HG03066 (cell line): ENCODE measurements at regions not wholly inside any gene's neighbourhood (a gene's known extent, or its start where the extent isn't known, plus 50 kb on each side); places are given as distances from the start of the nearest gene placed in this dataset.

Experiments used
- ATAC-seq: cut with Tn5 transposase; IDR thresholded peaks from one replicate; pipeline ENCODE4 v1.9.1; 2021; ENCODE audit warnings: low read depth; ENCODE audit not compliant: unreplicated experiment

DNA sequence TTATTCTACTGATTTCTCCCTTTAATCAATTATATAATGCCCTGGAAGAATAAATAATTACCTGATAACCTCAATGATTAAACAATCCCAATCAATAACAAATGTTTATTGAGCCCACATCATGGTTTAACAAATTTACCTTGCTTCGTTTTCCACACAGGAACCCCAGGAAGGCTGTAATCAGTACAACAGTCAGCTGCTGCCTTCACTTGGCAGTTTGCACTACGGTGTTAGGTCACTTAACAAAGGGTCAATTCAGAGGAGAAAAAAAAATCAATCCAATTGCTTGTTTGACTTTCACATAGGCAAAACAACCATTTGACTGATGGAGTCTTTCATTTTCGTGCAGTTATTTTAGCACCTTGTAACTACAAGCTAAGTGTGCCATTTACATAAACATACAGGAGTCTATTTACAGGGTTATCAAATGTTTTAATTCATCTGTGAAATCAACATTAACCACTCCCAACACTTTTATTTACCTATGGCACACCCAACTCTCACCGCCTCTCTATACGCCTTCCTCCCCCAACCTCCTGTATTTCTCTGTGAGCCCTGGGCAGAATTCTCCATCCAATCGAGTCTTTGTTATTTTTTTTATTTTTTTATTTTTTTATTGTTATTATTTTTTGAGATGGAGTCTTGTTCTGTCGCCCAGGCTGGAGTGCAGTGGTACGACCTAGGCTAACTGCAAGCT lies 140.4 kb upstream of the TAB2 start:
- no peak for ATAC-seq

DNA sequence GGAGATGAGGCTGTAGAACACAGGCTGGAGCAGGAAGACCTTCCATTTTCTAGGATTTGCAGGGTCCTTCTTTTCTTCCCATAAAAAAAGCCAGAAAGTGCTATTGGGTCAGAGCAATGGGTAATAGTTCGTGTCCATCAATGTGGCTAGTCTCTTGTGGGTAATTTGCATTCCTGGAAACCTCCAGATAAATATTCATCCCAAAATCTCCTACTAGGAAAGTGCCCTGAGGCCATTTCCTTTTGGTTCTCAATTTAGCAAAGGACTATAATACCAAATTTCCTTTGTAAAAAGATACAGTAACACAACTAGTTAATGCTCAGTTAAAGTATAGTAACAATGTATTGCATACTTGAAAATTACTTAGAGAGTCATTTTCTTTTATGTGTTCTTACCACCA lies 138.1 kb upstream of the TAB2 start:
- no peak for ATAC-seq

DNA sequence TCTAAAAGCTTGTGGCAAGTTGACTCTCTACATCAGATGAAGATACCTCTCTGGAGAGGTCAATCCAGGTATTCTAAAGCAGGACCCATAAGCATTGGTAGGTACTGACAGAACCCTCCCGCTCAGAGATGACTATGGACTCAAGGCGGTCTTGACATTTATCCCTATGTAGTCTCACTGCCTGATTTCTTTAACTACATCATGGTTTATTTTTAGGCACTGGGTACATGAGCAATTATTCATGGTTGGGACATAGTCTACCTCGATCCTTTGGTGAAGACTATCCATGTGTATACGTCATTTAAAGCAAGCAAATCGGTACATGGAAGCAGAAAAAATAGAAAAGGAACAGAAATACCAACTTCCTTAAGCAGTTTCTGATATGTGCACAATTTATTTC lies 136.2 kb upstream of the TAB2 start:
- no peak for ATAC-seq

DNA sequence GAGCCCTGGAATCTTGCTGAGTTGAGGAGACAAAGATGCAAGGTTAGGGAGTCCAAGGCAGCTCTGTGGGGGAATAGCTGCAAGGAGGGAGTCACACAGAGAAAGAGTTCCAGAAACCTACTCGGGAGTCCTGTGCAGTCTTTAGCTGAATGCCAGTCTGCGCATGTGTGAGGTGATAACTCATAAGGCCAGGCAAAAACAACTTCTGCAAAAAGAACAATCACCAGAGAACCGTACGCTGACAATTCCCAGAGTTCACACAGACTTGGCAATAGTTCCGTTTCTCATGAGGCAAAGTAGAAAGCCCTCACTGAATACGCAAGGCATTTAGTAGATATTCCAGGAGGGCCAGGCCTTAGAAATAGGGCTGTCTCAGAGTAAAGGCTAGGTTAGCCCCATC lies 135.2 kb upstream of the TAB2 start:
- no peak for ATAC-seq

DNA sequence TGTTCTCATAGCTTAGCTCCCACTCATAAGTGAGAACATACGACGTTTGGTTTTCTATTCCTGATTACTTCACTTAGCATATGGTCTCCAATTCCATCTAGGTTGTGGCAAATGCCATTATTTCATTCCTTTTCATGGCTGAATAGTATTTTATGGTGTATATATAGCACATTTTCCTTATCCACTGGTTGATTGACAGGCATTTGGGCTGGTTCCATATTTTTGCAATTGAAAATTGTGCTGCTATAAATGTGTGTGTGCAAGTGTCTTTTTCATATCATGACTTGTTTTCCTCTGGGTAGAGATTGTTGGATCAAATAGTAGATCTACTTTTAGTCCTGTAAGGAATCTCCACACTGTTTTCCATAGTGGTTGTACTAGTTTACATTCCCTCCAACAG lies 133.0 kb upstream of the TAB2 start:
- ATAC-seq = no peak

DNA sequence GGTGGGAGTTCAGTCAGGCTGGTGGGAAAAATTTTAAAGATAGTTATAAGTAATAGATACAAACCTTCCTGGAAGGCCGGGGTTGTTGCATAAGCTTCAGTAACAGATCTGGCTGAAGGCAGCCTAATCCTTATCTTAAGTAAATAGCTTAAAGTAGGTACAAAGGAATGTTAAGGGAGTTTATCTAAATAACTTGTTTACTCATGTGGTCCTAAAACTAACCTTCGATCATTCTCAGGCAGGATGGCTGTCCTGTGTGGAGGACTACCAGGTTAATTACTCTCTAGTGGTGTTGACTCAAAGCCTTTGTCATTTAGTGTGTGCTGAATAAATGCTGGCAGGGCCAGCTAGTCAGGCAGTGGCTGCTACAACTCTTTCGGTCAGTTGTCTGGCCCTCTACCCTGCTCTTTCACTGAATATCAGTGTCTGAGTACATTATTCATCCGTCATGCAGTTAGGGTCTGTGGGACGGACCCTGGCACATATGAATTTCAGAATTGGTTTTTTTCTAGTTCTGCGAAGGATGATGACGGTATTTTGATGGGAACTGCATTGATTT lies 131.6 kb upstream of the TAB2 start:
- ATAC-seq = no peak

DNA sequence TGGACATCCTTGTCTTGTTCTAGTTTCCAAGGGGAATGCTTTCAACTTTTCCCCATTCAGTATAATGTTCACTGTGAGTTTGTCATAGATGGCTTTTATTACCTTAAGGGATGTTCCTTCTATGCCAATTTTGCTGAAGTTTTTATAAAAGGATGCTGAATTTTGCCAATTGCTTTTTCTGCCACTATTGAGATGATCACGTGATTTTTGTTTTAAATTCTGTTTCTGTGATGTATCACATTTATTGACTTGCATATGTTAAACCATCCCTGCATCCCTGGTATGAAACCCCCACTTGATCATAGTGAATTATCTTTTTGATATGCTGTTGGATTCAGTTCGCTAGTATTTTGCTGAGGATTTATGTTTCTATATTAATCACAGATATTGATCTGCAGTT lies 130.6 kb upstream of the TAB2 start:
- no peak for ATAC-seq

DNA sequence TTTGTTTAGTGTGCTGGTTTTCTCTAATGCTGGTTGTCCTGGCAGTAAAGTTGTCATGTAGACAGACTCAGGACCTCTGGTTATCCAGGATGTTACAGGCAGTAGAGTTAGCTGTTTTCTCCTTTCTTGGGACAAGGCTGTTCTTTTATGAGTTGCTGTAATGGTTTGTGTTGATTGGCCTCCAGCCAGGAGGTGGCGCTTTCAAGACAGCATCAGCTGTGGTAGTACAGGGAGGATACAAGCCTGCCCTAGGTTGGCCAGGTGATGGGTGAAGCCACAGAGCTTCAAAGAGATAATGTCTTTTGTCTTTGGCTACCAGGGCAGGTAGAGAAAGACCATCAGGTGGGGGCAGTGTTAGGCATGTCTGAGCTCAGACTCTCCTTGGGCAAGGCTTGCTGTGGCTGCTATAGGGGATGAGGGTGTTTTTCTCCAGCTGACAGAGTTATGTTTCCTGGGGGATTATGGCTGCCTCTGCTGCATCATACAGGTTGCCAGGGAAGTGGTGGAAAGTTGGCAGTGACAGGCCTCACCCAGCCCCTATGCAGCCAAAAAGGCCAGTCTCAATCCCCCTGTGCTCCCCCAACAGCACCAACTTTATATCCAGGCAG lies 127.2 kb upstream of the TAB2 start:
- no peak for ATAC-seq

DNA sequence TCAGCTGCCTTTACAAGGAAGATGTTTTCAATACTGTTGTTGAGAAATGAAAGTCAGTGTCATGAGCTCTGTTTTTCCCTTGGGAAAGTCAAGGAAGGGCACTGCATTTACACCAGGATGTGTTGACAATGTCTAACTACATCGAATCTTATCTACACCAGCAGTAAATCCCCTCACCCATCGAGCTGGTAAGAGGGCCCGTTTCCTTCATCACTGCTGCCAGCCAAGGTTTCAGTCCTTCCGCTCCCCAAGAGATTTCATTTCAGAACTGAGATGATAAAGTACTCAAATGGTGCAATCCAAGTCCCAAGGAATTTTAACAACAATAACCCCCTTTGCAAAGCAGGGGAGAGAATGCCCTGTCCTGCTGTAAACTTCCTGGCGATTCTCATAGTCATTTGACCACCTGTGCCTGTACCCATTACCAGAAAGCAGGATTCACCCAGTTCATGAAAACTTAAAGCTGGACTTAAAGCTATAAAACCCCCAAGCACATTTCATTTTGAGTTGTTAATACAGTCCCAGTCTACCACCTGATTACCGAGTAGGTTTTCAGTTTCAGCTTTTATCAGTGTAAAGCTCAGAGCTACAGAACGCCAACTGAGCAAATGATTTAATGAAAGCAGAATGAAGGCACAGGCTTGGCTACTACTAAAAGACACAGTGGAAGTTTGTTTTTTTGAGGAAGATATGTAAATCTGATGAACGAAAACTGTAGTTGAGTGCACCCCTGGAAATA lies 122.5 kb upstream of the TAB2 start:
- ATAC-seq = no peak

DNA sequence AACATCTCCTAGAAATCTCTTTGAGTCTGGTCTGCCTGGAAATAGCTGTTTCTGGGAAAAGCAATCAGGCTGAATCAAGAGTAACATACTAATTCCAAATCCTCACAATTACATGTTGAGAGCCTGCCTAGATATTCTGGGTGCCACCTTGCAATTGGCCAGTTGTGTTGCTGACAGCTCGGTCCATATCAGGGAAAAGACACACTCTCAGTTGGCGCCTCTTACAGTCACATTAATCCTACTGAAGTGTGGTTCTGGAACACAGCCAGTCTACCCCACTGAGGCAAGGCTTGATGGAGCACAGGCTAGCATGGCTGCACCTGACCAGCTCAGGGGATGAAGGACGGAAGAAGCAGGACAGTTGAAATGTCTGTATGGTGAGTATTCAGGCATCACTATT lies 121.4 kb upstream of the TAB2 start:
- no peak for ATAC-seq

DNA sequence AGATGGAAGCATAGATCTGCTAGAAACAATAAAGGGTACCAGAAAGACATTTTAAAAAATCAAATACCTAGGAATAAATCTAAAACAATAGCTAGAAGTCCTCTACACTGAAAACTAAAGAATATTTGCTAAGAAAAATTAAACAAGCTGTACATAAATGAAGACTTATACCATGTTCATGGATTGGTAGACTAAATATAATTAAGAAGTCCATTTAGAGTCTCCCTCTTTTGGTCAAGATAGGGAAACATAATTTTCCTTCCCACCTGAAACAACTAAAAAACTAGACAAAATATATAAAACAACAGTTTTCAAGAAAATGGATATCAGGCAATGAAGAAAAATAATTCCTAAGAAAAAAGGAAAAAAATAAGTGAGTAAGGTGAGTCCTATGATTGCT lies 120.0 kb upstream of the TAB2 start:
- ATAC-seq = no peak

DNA sequence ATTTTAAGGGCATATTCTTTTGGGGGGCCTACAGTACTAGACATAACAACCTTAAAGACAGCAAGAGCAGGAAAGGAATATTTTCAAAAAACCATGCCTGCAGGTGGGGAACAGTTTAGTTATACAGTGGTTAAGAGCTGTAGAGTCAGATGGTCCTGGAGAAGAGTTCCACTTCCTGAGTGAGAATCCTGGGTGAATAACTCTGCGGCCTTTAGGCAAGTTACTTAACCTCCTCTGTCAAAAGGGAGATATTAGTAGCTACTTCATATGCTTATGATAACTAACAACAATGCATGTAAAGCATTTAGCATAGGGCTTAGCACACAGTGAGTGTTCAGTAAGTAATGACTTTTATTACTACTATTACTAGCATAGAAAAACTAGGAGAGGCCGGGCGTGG lies 119.2 kb upstream of the TAB2 start:
- no peak for ATAC-seq

DNA sequence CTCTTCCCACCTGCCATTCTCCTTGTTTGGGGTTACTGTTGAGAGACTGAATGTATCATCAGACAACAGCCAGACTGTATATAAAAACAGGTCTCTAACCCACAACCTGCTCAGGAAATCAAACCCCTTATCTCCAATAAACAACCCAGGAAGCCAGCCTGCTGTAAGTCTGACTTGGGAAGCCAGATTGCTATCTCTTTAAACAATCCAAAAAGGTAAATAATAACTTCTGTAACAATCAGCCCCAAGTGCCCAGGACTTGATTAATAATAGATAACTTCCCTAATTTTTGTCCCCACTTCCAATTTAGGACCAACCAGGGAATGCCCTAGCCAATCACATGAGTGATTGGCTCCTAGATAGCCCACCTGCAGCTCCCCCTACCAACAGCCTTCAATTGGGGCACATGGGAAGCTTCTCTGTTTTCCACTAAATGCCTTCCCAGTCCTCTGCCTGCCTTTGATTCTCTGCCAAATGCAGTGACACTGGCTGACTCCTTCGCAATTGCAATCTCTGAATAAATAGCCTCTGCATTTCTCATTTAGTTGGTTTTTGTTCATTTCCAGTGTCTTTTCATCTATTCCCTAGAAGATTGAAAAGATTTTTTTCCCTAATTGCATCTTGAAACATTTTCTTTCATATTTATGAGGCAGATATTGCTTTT lies 117.1 kb upstream of the TAB2 start:
- no peak for ATAC-seq

DNA sequence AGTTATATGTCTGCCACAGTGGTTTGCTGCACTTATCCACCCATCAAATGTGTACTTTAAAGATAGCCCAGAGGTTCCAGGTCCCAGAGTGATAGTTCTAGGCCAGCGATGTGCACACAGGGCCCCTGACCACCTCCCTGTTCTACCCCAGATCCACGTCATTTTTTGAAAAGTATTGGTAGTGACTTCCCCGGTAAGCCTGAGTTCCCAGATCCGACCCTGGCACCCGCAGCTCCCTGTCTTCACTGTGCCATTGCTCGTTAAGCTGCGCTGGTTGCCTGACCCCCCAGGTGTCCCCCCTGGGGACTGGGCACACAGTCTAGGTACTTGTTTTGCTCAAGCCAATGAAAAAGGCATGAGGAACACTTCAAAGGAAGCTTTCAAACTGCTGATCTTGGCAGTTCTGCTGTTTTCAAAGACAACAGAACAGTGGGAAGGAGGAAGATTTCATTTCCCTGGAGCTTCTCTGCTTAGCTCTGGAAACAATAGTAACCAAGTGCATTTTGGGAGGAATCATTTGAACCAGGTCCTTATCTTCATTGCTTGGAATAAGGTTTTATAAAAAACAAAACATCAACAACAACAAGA lies 116.3 kb upstream of the TAB2 start:
- ATAC-seq = no peak

DNA sequence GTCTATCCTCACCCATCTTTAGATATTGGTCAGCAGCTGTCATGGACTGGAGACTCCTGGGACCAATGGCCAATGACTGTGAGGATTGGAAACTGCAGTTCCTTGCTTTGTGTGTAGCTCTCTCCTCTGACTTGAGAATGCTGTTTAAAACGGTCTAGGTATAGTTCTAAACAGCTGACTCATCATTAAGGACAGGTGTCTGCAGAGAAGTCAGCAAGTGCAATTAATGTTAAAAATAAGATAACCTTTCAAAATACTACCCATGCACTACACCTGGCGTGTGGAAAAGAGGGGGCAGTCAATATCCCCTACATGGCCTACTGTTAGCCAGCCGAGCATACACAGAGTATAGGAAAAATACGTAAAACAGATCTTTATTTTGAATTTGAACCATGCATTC lies 115.4 kb upstream of the TAB2 start:
- no peak for ATAC-seq

DNA sequence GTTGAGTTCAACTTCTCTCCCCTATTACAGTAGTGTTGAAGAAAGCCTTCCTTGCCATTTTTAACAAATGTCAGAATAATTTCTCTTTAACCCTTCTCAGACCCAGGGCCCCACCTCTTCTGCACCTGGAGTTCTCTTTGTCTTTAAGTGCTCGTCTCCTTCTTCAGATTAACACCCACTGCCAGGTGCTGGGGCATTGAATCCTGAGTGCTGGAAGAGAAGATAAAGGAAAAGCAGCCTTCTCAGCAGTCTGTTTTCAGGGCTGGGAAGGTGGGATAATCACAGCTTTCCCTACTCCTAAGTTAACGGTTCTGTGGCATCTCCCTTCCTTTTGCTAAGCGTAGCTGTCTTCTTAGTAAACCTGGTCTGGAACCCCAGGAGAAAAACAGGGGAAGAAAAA lies 114.6 kb upstream of the TAB2 start:
- ATAC-seq = no peak

DNA sequence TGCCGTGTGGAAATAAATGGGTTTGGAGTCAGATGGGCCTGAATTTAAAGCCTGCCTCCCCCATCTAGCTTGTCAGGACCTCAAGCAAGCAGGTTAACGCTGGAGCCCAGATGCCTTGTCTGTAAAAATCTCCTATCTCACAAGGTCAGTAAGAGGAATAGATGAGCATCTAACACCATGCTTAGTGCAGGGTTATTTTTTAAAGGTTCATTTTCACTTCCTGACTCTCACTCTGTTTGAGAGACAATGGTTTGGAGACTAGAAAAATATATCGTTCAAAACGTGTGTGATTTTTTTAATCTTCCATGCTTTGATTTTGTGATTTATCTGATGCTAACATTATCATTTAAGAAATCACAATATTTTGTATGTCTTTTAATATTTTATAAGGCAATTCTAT lies 114.0 kb upstream of the TAB2 start:
- ATAC-seq = no peak

DNA sequence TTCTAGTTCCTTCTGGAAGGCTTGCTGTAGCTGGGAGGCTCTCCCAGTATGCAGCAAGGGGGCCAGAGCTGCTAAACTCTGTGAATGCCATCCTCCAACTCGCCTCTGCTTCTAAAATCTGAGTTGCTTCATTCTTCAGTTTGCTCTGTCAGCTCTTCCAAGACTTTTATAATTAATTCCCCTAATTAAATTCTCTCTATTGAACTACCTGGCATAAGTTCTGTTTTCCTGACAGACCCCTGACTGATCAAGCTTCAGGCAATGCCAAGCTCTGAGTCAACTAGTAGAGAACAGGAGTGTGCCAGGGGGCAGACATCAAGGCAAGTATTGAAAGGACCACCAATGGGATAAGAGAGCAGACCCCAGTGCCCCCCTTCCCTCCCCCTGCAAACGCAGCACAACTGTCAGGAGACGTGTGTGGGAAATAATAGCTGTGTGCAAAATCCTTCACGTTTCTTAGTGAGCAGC lies 109.3 kb upstream of the TAB2 start:
- no peak for ATAC-seq

DNA sequence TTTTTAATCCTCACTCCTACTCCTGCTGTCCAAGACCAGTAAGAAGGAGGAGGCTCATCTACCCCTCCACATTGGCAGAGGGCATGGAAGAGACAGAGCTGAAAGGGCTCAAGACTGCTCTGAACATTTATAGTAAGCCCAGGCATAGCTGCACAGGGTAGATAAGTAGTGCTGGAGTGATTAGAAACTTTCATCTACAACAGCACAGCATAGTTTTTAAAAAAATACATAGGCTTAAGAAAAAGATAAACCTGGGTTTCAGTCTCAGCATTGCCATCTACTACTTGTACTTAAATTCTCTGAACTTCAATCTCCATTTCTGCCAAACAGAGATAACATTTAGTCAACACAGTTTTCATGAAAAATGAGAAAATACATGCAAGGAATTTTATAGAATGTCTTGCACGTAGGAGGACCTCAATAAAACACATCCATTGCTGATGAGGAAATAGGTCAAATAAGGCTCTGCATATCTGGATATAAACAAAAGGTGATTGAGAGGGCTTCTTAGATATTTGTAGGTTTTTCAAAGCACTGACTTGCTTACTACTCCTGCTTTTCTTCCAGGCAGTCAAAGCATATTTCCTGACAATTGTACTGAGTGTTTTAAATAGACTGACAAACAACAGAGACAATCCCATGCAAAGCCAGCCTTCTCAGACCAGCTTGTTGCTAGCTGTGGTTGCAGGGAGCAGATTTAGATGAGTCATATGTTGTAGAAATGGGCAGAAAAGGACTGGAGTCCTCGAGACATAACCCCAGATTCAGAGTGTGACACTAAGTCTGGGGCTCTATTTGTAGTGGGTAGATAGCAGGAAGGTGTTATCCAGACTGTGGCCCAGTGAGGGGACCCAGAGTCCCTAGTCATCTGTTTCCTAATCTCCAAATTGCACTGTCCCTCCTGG lies 107.4 kb upstream of the TAB2 start:
- no peak for ATAC-seq
